ENCODE measurements at regions not wholly inside any gene's neighbourhood (a gene's known extent, or its start where the extent isn't known, plus 50 kb on each side); places are given as distances from the start of the nearest gene placed in this dataset.

DNA sequence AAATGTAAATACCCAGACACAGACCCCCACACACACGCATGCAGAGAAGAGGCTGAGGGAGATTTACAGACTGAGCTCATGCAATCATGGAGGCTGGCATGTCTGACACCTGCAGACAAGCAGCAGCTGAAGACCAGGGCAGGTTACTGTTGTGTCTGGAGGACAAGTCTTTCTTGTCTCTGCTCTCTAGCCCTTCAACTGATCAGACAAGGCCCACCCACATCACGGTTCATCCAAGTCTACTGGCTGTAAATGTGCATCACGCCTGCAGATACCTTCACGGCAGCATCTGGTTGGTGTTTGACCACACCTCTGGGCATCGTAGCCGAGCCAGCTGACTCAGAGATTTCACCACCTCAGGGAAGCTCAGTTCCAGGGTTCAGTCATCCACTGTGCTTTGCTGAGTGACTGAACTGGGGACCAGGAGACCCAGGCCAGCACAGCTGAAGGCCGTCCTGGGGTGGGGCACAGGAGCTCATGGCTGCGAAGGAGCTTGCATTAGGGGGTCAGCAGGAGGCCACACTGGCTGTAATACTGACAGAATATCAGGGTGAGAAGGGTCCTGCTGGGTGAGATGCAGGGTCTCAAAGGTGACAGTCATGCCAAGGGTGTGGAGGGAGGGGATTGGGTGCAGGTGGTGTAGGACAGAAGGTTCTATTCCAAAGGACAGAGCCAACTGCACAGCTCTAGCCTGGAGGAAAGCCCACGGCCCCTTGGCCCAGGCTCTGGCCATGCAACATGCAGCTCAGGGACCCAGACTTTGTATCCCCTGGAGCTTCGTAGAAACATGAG is 304.9 kb downstream of the BRD1 start:
- no peaks in the 10 kb centered on the region for H3K79me2 ChIP-seq (ENCODE audit: insufficient read depth, low read length)
- no peak overlapping the region for H3K9ac ChIP-seq (ENCODE audit: low read length)
- H3K4me2 ChIP-seq (ENCODE audit: low read depth, low read length, poor library complexity, severe bottlenecking), result no peak overlapping the region
- no peaks in the 10 kb centered on the region for H3K9me2 ChIP-seq (replicated peaks; ENCODE audit: insufficient read depth, low read length)
- no peaks in the 10 kb centered on the region for H4K20me1 ChIP-seq (ENCODE audit: low read depth, low read length)
- H3K27ac ChIP-seq (ENCODE audit: low read depth, low read length), result no peak overlapping the region
- no peak overlapping the region for H3K4me3 ChIP-seq (ENCODE audit: insufficient read depth, low read length, poor library complexity, severe bottlenecking)
- H3K36me3 ChIP-seq (ENCODE audit: low read length), result no peaks in the 10 kb centered on the region
- H3K9me3 ChIP-seq (ENCODE audit: insufficient read depth, low read length), result no peaks in the 10 kb centered on the region
- H3K27me3 ChIP-seq (ENCODE audit: low read length), result no peaks in the 10 kb centered on the region
- no peak overlapping the region for H2AFZ ChIP-seq (ENCODE audit: low read depth, low read length, severe bottlenecking)
- no peak for TF ChIP-seq EZH2phosphoT487 (conservative IDR thresholded peaks at IDR 0.05; ENCODE audit: low read length)
- TF ChIP-seq, protein P1, sequence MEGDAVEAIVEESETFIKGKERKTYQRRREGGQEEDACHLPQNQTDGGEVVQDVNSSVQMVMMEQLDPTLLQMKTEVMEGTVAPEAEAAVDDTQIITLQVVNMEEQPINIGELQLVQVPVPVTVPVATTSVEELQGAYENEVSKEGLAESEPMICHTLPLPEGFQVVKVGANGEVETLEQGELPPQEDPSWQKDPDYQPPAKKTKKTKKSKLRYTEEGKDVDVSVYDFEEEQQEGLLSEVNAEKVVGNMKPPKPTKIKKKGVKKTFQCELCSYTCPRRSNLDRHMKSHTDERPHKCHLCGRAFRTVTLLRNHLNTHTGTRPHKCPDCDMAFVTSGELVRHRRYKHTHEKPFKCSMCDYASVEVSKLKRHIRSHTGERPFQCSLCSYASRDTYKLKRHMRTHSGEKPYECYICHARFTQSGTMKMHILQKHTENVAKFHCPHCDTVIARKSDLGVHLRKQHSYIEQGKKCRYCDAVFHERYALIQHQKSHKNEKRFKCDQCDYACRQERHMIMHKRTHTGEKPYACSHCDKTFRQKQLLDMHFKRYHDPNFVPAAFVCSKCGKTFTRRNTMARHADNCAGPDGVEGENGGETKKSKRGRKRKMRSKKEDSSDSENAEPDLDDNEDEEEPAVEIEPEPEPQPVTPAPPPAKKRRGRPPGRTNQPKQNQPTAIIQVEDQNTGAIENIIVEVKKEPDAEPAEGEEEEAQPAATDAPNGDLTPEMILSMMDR (IDR thresholded peaks at IDR 0.05; ENCODE audit: insufficient read depth, low read length, poor library complexity, severe bottlenecking), result no peak
- no peaks in the 10 kb centered on the region for H3F3A ChIP-seq (ENCODE audit: insufficient read depth)

DNA sequence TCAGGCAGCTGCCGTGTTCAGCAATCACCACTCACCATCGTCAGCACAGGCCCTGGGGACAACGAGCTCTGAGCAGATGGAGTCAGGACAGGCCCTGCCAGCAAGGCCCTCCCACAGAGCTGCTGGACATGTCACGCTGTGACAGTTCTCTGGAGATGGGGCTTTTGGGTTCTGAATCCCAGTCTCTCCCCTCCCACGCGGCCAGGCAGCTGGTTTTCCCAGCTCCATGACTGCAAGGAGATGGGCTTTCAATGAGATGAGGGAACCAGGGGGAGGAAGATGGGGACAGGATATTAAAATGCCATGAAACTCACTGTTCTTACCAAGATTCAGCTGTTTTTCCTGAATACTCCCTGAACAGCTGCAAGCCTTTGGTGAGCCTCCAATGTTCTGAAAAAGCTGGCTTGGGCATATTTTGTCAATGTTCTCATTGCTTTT is 305.9 kb downstream of the BRD1 start:
- Histone ChIP-seq H4K20me1 (ENCODE audit: low read depth, low read length) (no peaks in the 10 kb centered on the region), H3K9me3 (ENCODE audit: insufficient read depth, low read length) (no peaks in the 10 kb centered on the region), H3K27ac (ENCODE audit: low read depth, low read length) (no peak overlapping the region), H3K4me2 (ENCODE audit: low read depth, low read length, poor library complexity, severe bottlenecking) (no peak overlapping the region), H3K79me2 (ENCODE audit: insufficient read depth, low read length) (no peaks in the 10 kb centered on the region), H3K9ac (ENCODE audit: low read length) (no peak overlapping the region), H3F3A (ENCODE audit: insufficient read depth) (no peaks in the 10 kb centered on the region), H3K9me2 (replicated peaks; ENCODE audit: insufficient read depth, low read length) (no peaks in the 10 kb centered on the region), H3K36me3 (ENCODE audit: low read length) (no peaks in the 10 kb centered on the region), H2AFZ (ENCODE audit: low read depth, low read length, severe bottlenecking) (no peak overlapping the region), H3K4me3 (ENCODE audit: insufficient read depth, low read length, poor library complexity, severe bottlenecking) (no peak overlapping the region), H3K27me3 (ENCODE audit: low read length) (no peaks in the 10 kb centered on the region)
- TF ChIP-seq, protein P1 (IDR thresholded peaks at IDR 0.05; ENCODE audit: insufficient read depth, low read length, poor library complexity, severe bottlenecking), result no peak
- TF ChIP-seq EZH2phosphoT487 (conservative IDR thresholded peaks at IDR 0.05; ENCODE audit: low read length), result no peak

DNA sequence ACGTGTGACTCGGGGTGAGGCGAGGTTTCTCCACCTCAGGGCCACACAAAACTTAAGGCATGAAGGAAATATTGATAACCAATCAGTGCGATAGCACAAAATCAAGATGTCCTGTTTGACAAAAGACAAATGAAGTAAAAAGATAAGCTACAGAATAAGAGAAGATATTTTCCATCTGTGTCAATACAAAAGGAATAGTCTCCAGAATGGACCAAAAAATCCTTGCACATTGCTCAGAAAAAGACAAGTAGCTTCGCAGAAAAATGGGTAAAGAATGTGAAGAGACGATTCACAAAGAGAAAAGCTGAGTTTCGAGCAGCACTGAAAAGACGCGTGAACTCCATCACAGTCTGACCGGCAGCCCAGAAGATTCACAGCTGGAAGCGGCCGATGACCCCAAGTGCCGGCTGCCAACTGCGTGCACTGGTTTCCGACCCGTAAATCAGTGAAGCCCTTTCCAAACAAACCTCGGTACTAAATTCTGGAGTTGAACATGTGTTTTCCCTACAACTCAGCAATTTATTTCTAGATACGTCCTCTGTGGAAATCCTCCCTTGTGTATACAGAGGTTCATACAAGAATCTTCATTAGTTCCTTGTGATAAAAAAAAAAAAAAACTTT is 308.4 kb downstream of the BRD1 start:
- H3K79me2 ChIP-seq (ENCODE audit: insufficient read depth, low read length), result no peaks in the 10 kb centered on the region
- H2AFZ ChIP-seq (ENCODE audit: low read depth, low read length, severe bottlenecking), result no peak overlapping the region
- H3K27ac ChIP-seq (ENCODE audit: low read depth, low read length), result no peak overlapping the region
- H3K27me3 ChIP-seq (ENCODE audit: low read length), result no peaks in the 10 kb centered on the region
- H3K9me3 ChIP-seq (ENCODE audit: insufficient read depth, low read length), result no peaks in the 10 kb centered on the region
- no peaks in the 10 kb centered on the region for H3K9me2 ChIP-seq (replicated peaks; ENCODE audit: insufficient read depth, low read length)
- no peaks in the 10 kb centered on the region for H3K36me3 ChIP-seq (ENCODE audit: low read length)
- H3K4me2 ChIP-seq (ENCODE audit: low read depth, low read length, poor library complexity, severe bottlenecking), result no peak overlapping the region
- TF ChIP-seq, protein P1 (IDR thresholded peaks at IDR 0.05; ENCODE audit: insufficient read depth, low read length, poor library complexity, severe bottlenecking), result no peak
- TF ChIP-seq EZH2phosphoT487 (conservative IDR thresholded peaks at IDR 0.05; ENCODE audit: low read length), result no peak
- no peak overlapping the region for H3K9ac ChIP-seq (ENCODE audit: low read length)
- no peaks in the 10 kb centered on the region for H4K20me1 ChIP-seq (ENCODE audit: low read depth, low read length)
- H3K4me3 ChIP-seq (ENCODE audit: insufficient read depth, low read length, poor library complexity, severe bottlenecking), result no peak overlapping the region
- 0 out of 2 replicates have a peak, but pooled peaks cover 4% of the 10 kb centered on the region for H3F3A ChIP-seq (ENCODE audit: insufficient read depth)
